NT2/D1 (cell line): ENCODE measurements at regions not wholly inside any gene's neighbourhood (a gene's known extent, or its start where the extent isn't known, plus 50 kb on each side); places are given as distances from the start of the nearest gene placed in this dataset.

Source experiments
- SUZ12 ChIP-seq: IDR thresholded peaks from 2 replicates; pipeline ENCODE4 v1.6.1; 2011; ENCODE audit not compliant: insufficient read length, insufficient read depth; ENCODE audit errors: extremely low read depth
- YY1 ChIP-seq: IDR thresholded peaks from 2 replicates; pipeline ENCODE4 v1.6.1; 2011; ENCODE audit not compliant: insufficient read length, insufficient read depth

GRCh38 chr22:46035742-46036557 lies 59.0 kb upstream of the WNT7B start:
- TF ChIP-seq SUZ12, result no peak
- no peak for TF ChIP-seq YY1
